Testis (tissue), 2 donors: ENCODE measurements at regions not wholly inside any gene's neighbourhood (a gene's known extent, or its start where the extent isn't known, plus 50 kb on each side); places are given as distances from the start of the nearest gene placed in this dataset.

ENCODE experiments used
- DNase-seq: peaks from one replicate; pipeline ENCODE4 v3.0.0-alpha.2; 2019
- H3K27ac ChIP-seq, 2 donors: fragments of 200-600 bp; sonication (generic); one replicate each; pipeline ENCODE4 v1.5.1; 2019
- H3K27me3 ChIP-seq: fragments of 200-600 bp; sonication (generic); one replicate; pipeline ENCODE4 v1.5.1; 2019
- H3K36me3 ChIP-seq: fragments of 200-600 bp; sonication (generic); one replicate; pipeline ENCODE4 v1.5.1; 2017; ENCODE audit warnings: low read depth; ENCODE audit errors: missing control alignments
- H3K4me1 ChIP-seq: fragments of 200-600 bp; sonication (generic); one replicate; pipeline ENCODE4 v1.5.1; 2019
- H3K4me3 ChIP-seq, 2 donors: fragments of 200-600 bp; sonication (generic); one replicate each; pipeline ENCODE4 v1.5.1; 2017 to 2019
- H3K9me3 ChIP-seq: fragments of 200-600 bp; sonication (generic); one replicate; pipeline ENCODE4 v1.5.1; 2017
- POLR2A ChIP-seq: fragments of 450-650 bp; IDR thresholded peaks from one replicate; pipeline ENCODE4 v1.6.1; 2017; ENCODE audit warnings: antibody characterized with exemption, mild to moderate bottlenecking, moderate library complexity
- WGBS, 2 donors: methylation state at CpG; one replicate each; pipeline ENCODE4 v1.1.5; 2018; 5-methylcytosine and 5-hydroxymethylcytosine counted together
- intact Hi-C: fragments of 100-400 bp; cut with DNase I; formaldehyde crosslinking; loops from one replicate; pipeline ENCODE4 v1.15.1; 2023; ENCODE audit warnings: low total_unique reads
- TF ChIP-seq, protein P1 (sequence below), 3 experiments: fragments of 450-650 bp in 2 of 3; fragments of 200-600 bp in 1 of 3; sonication (generic) in 1 of 3; IDR thresholded peaks; one replicate each; pipeline ENCODE4 v1.5.1; 2016 to 2019; ENCODE audit warnings: antibody characterized with exemption in 3 of 3, mild to moderate bottlenecking in 2 of 3, moderate library complexity in 1 of 3

- H3K9me3 ChIP-seq = no peaks in the 10 kb centered on the region
- TF ChIP-seq, protein P1, sequence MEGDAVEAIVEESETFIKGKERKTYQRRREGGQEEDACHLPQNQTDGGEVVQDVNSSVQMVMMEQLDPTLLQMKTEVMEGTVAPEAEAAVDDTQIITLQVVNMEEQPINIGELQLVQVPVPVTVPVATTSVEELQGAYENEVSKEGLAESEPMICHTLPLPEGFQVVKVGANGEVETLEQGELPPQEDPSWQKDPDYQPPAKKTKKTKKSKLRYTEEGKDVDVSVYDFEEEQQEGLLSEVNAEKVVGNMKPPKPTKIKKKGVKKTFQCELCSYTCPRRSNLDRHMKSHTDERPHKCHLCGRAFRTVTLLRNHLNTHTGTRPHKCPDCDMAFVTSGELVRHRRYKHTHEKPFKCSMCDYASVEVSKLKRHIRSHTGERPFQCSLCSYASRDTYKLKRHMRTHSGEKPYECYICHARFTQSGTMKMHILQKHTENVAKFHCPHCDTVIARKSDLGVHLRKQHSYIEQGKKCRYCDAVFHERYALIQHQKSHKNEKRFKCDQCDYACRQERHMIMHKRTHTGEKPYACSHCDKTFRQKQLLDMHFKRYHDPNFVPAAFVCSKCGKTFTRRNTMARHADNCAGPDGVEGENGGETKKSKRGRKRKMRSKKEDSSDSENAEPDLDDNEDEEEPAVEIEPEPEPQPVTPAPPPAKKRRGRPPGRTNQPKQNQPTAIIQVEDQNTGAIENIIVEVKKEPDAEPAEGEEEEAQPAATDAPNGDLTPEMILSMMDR (IDR thresholded peaks at IDR 0.05) = no peak
- no peak for TF ChIP-seq POLR2A
- no peaks in the 10 kb centered on the region for H3K4me1 ChIP-seq
- no peak overlapping the region for H3K4me3 ChIP-seq
- no peaks in the 10 kb centered on the region for H3K36me3 ChIP-seq
- intact Hi-C loops = no loop called here
- no peaks in the 10 kb centered on the region for H3K27me3 ChIP-seq
- H3K27ac ChIP-seq = no peak overlapping the region
- DNase-seq = no peak
These were observed 818.8 kb upstream of the NR2F2 start for GRCh38 chr15:95511671-95512070.

DNA sequence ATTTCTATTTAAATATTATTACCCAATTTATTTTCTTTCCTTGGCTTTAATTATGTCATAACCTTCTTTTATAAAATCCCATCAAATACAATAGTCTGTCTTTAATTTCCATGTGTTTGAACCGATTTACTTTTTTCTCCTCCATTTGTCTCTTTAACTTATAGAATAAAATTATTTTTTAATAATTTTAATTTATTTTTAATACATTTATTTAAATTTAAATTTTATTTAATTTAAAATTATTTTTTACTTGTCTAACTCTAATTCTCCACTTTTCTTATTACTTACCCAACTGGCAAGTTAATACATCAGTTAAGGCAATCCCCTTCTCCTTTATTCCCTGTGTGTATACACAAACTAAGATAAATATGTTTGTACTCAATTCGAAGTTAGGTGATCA is 817.6 kb upstream of the NR2F2 start:
- no peak for TF ChIP-seq POLR2A
- TF ChIP-seq, protein P1 (IDR thresholded peaks at IDR 0.05) = no peak
- Histone ChIP-seq H3K4me3 (no peak overlapping the region), H3K36me3 (no peaks in the 10 kb centered on the region), H3K27ac (no peak overlapping the region), H3K4me1 (no peaks in the 10 kb centered on the region), H3K27me3 (no peaks in the 10 kb centered on the region), H3K9me3 (no peaks in the 10 kb centered on the region)
- no peak for DNase-seq
- WGBS, 2 donors = 85 to 96% methylated on average over 2 of the region's 2 CpGs
- intact Hi-C loops = no loop called here

GRCh38 chr15:95519887-95520286 is 810.6 kb upstream of the NR2F2 start:
- intact Hi-C loops = no loop called here
- TF ChIP-seq, protein P1 (IDR thresholded peaks at IDR 0.05) = no peak
- no peak for TF ChIP-seq POLR2A
- no peak for DNase-seq
- Histone ChIP-seq H3K4me1 (no peaks in the 10 kb centered on the region), H3K27ac (no peak overlapping the region), H3K36me3 (no peaks in the 10 kb centered on the region), H3K27me3 (no peaks in the 10 kb centered on the region), H3K4me3 (no peak overlapping the region), H3K9me3 (no peaks in the 10 kb centered on the region)
- 68 to 85% methylated on average over 11 of the region's 11 CpGs for WGBS, 2 donors

DNA sequence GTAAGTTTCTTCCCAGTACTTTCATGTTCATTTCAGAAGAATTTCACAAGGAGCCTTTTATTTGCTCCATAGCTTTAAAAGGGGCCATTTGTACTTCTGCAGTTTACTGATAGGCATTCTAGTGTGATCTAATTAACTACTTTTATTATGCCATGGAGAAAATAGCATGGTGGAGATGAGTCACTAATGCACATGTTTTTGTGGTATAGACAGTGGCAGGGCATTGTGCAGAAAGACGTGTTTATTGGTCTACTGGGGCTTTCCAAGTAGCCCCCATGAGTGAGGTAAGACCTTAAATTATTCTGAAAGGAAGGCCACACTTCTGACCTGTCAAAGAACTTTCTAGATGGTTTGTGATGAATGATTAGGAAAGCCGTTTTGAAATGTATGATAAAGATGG is 810.0 kb upstream of the NR2F2 start:
- intact Hi-C loops = no loop called here
- no peak overlapping the region for H3K27ac ChIP-seq
- 59 to 76% methylated on average over 2 of the region's 2 CpGs for WGBS, 2 donors
- no peaks in the 10 kb centered on the region for H3K9me3 ChIP-seq
- DNase-seq = no peak
- no peak overlapping the region for H3K4me3 ChIP-seq
- H3K36me3 ChIP-seq = no peaks in the 10 kb centered on the region
- no peaks in the 10 kb centered on the region for H3K27me3 ChIP-seq
- TF ChIP-seq, protein P1 (IDR thresholded peaks at IDR 0.05) = no peak
- no peak for TF ChIP-seq POLR2A
- no peaks in the 10 kb centered on the region for H3K4me1 ChIP-seq

GRCh38 chr15:95520922-95521321 is 809.6 kb upstream of the NR2F2 start:
- TF ChIP-seq POLR2A = no peak
- TF ChIP-seq, protein P1 (IDR thresholded peaks at IDR 0.05) = no peak
- DNase-seq = no peak
- H3K27me3 ChIP-seq = no peaks in the 10 kb centered on the region
- H3K9me3 ChIP-seq = no peaks in the 10 kb centered on the region
- 84% methylated on average over 4 of the region's 4 CpGs for WGBS, 2 donors
- intact Hi-C loops = no loop called here
- no peak overlapping the region for H3K4me3 ChIP-seq
- no peak overlapping the region for H3K27ac ChIP-seq
- H3K4me1 ChIP-seq = no peaks in the 10 kb centered on the region
- no peaks in the 10 kb centered on the region for H3K36me3 ChIP-seq
